Ishikawa (cell line): ENCODE measurements at regions not wholly inside any gene's neighbourhood (a gene's known extent, or its start where the extent isn't known, plus 50 kb on each side); places are given as distances from the start of the nearest gene placed in this dataset.

Source experiments
- CREB1 ChIP-seq: IDR thresholded peaks from 2 replicates; pipeline ENCODE4 v1.6.1; 2012; ENCODE audit warnings: low read depth
- EGR1 ChIP-seq: IDR thresholded peaks from 2 replicates; pipeline ENCODE4 v1.6.1; 2012
- EP300 ChIP-seq: IDR thresholded peaks from 2 replicates; pipeline ENCODE4 v1.6.1; 2012; ENCODE audit warnings: borderline replicate concordance
- RAD21 ChIP-seq: IDR thresholded peaks from 2 replicates; pipeline ENCODE4 v1.6.1; 2012; ENCODE audit warnings: low read depth

DNA sequence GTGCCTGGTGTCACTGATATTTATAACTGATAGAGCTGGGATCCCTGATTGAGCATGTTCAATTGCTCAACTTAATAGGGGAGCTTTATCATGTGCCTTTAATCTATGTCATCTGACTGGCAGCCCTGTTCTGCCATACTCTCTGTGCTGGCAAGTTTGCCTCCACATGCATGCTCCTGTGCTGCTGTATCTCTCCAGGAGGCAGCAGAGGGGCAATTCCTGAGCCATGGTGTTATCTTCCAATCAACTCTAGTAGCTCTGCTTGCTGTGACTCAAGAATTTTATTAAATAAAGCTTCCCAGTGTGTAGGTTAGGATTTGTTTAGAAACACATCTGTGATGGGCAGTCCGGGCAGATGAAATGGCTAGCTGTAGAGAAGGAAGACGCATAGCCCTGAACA is 642.0 kb downstream of the KIF4B start:
- no peak for TF ChIP-seq RAD21
- no peak for TF ChIP-seq EGR1
- no peak for TF ChIP-seq CREB1
- no peak for TF ChIP-seq EP300
